DMS53 (cell line): ENCODE measurements at regions not wholly inside any gene's neighbourhood (a gene's known extent, or its start where the extent isn't known, plus 50 kb on each side); places are given as distances from the start of the nearest gene placed in this dataset.

Source experiments
- DNase-seq: peaks from one replicate; lab custom pipeline; 2025; lab: John Stamatoyannopoulos, UW

GRCh38 chr15:69712991-69713390, 260.4 kb downstream of the RPLP1 start:
- DNase-seq = peak; percentile 39

DNA sequence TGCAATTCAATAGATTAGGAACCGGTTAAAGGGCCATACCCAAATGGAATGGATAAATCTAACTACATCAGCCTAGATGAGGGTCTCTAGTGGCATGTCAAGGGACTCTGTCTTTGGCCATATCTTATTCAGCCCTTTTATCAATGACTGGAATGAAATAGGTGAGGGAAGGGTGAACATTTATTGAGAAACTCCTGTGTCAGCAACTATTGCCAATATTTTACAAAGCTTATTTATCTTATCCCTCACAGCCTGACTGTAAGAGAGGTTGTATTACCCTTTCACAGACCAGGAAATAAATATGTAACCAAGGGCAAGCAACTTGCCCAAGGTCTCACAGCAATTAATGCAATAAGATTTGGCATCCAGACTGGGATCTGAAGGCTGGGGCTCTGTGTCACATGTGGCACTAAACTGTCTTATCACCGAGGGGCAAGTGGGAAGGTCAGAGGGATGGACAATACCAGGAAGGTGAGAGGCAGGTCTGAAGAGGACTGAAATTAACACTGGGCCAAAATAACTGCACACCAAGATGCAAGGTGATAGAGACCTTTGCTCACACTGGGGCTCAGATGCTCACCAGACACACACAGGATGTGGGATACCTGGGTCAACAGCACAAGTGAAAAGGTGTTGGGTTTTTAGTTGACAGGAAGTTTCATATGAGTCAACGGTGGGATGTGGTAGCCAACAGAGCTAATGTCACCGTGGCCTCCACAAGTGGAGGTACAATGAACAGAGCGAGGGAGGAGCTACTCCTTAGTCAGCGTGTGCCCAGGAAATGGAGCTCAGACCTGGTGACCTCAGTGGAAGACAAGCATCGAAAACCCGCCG, 261.3 kb downstream of the RPLP1 start:
- DNase-seq = peak; percentile 52

- no peak for DNase-seq
These were observed 262.6 kb downstream of the RPLP1 start for GRCh38 chr15:69715210-69715609.

- DNase-seq = no peak
These were observed 265.8 kb downstream of the RPLP1 start for GRCh38 chr15:69718436-69718835.

DNA sequence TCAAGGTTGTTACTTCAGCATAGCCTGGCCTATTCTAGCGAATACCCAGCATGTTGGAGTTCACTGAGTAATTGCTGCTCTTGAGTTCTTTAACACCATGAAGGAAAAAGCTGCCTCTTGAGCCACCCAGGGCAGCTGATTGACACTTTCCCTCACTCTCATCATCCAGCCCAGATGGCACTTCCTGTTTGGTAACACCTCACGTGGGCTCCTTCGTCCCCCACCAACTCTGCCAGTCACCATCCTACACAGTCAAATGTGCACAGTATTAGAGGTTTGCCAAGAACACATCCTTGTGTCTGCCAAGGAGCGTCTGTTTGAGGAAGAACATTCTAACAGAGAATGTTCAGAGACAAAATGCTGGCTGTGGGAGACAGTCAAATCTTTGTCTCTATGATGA, 266.3 kb downstream of the RPLP1 start:
- DNase-seq = peak; percentile 10

- no peak for DNase-seq
These were observed 267.1 kb downstream of the RPLP1 start for GRCh38 chr15:69719527-69720240.

GRCh38 chr15:69720536-69720935, 267.9 kb downstream of the RPLP1 start:
- DNase-seq = no peak

DNA sequence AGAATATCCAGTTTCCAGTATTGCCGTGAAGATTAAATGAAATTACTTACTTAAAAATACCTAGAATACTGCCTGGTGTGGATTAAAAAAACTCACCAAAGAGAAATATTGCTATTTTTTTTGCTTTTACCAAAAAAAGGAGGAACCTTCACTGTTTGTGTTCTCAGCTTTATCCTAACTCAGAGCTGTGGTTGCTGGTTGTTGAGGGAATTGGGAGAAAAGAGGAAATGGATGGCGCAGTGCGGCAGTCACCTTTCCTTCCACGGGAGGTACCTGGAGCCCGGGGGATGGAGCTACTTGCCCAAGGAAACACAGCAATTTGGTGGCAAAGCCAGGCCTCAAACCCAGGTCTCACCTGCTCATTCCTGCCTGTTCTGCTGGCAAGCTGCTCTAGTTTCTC, 270.3 kb downstream of the RPLP1 start:
- DNase-seq = no peak

- DNase-seq = no peak
These were observed 270.9 kb downstream of the RPLP1 start for GRCh38 chr15:69723404-69724096.

GRCh38 chr15:69724333-69724732, 271.7 kb downstream of the RPLP1 start:
- no peak for DNase-seq

GRCh38 chr15:69725275-69725674, 272.7 kb downstream of the RPLP1 start:
- no peak for DNase-seq

DNA sequence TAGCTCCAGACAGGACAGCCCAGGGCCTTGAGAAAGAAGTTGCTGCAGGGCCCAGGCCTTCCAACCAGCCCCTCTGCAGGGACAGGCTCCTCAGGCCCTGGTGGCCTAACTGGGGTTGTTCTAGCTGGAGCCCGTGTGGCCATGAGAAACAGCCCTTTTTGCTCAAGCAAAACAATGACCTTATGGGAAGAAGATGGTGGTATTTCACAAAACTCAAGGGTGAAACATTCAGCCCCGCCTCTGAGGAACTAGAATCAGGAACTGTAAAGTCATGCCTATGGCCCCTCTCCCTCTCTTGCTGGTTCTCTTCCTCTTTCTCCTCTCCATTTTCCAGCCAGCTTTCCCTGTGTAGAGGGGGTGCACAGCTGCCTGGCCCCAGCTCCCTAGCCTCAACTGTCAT, 273.3 kb downstream of the RPLP1 start:
- no peak for DNase-seq

DNA sequence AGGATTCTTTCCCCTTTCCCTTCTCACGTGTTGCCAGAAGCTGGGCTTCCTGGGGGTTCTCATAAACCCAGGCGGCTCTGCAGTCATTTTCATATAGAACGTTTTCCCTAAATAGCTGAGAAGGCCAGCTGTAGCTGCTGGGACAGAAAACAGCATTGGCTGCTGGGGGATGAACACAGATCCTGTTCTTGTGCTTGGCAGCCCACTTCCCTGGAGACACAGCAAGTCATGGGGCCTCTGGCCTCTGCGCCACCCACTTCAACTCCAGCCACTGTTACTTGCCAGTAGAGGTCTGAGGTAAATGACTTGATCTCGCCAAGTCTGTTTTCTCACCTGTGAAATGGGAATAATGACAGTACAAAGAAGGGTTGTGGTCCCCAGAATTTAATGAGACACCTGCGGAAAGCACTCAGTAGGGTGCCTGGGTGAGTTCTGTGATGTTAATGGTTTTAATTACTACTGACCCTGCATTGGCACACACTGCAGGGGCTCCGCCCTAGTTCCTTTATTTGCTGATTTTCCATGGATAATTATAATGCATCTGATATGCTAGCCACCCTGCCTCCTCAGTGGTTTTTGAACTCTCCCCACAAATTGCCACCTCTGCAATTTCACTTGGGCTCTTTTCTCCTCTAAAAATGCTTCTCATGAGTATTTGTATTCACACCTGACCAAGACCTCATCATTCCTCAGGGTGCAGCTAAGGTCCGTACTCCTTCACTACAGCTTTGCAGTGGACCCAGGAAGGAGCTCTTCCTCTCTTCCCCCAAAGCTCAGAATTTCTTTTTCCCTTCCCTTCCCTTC, 274.7 kb downstream of the RPLP1 start:
- no peak for DNase-seq

DNA sequence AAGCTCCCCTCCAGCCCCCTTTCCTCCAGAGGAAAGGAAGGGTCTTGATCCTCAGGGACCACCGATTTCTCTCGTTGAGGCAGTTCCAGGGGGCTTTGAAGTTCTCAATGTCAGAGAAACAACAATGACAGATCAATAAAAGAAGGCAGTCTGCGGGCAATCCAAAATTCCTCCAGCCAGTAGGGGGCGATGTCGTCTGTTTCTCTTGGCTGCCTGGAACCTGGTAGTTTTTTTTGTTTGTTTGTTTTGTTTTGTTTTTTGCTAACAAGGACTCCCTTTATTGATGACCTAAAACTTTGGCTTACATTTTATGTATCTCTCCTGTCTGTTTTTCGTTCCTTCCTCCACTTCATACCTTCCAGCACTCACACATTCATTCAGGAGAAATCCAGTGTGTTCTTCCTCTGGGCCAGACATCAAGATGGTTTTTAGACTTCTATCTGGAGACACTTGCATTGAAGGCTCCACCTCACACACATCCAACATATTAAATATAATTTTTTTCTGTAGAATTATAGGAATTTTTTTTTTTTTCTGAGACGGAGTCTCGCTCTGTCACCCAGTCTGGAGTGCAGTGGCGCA, 276.6 kb downstream of the RPLP1 start:
- DNase-seq = peak; percentile 13

- DNase-seq = peak; percentile 74
These were observed 277.9 kb downstream of the RPLP1 start for GRCh38 chr15:69730281-69731080.

DNA sequence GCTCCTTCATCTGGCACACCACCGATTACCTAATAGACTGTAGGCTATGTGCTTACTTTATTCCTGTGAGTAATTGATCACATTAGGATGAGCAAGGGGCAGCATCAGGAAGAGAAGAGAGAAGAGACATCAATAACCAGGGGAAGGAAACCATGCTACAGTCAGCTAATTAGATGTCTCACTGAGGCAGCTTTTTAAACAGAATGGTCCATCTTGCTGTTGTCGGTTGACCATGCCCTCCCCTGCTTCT, 278.4 kb downstream of the RPLP1 start:
- DNase-seq = no peak

GRCh38 chr15:69731581-69731980, 279.0 kb downstream of the RPLP1 start:
- no peak for DNase-seq

DNA sequence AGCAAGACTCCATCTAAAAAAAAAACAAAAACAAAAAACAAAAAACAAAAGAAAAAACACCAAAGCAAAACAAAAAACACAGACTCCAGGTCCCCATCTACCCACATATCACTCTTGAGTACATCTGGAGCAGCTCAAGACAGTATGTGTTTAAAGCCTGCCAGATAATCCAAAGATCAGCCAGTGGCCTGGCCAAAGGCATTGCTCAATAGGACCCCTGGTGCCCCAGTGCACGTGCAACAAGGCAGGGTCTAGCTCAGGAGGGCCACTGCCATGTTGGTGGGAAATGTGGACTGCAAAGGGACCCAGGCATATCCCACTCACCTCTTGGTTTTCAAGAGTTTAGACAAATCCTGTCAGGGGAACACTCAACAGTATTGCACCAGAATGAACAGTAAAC, 279.5 kb downstream of the RPLP1 start:
- no peak for DNase-seq

DNA sequence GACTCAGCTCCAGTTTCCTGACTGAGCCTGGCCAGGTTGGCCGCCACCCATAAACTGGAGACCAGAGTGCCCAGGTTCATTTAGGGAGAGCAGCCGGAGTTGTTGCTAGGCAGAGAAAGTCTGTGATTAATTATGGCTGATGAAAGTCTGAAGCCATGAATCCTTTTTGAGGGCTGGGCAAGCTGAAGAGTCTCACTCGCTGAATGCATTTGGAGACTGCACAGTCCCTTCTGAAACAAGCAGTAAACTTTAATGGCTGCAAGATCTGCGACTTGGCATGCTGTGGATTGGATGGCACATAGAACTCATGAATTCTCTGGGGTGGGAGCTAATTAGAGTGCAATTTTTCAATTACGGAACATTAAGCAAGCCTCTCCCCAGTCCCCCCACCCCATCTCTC, 282.1 kb downstream of the RPLP1 start:
- DNase-seq = no peak

DNA sequence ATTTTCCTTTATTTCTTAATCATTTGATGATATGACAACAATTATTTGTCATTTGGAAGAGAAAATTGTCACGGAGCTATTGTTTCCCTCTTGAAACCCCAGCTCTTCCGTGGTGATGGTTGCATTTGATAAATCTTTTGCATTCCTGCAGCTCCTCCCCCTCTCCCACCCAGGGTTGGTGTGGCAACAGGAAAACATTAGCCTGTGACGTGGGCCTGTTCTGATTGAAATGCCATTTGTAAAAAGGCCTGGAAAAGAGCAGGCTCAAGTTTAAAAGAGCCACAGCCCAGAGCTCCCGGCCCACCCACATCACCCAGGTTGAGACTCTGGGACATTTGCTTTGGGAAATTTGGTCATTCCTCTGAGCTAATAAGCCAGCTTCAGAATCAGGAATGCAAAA, 282.5 kb downstream of the RPLP1 start:
- no peak for DNase-seq

GRCh38 chr15:69736161-69736560, 283.5 kb downstream of the RPLP1 start:
- DNase-seq = no peak
